Endodermal cell (in vitro differentiated cells): ENCODE measurements at regions not wholly inside any gene's neighbourhood (a gene's known extent, or its start where the extent isn't known, plus 50 kb on each side); places are given as distances from the start of the nearest gene placed in this dataset.

Experiments
- DNase-seq: peaks from one replicate; pipeline ENCODE4 v3.0.0-alpha.2; 2017
- H3K27ac ChIP-seq: 2 replicates; pipeline ENCODE4 v1.5.1; 2013; ENCODE audit warnings: mild to moderate bottlenecking, low read depth, low read length, moderate library complexity
- H3K27me3 ChIP-seq: 2 replicates; pipeline ENCODE4 v1.6.1; 2013; ENCODE audit warnings: mild to moderate bottlenecking, low read length, moderate library complexity; ENCODE audit not compliant: insufficient read depth, control insufficient read depth, poor library complexity, severe bottlenecking
- H3K36me3 ChIP-seq: 2 replicates; pipeline ENCODE4 v1.7.0; 2013; ENCODE audit warnings: mild to moderate bottlenecking, low read length, moderate library complexity; ENCODE audit not compliant: control insufficient read depth, insufficient read depth
- H3K4me1 ChIP-seq: one replicate; pipeline ENCODE4 v1.7.0; 2013; ENCODE audit warnings: low read length; ENCODE audit not compliant: control insufficient read depth, insufficient read depth
- H3K4me3 ChIP-seq: 2 replicates; pipeline ENCODE4 v1.5.1; 2013; ENCODE audit warnings: mild to moderate bottlenecking, low read length, moderate library complexity
- H3K9ac ChIP-seq: 2 replicates; pipeline ENCODE4 v1.6.1; 2013; ENCODE audit warnings: mild to moderate bottlenecking, low read length, moderate library complexity; ENCODE audit not compliant: poor library complexity, severe bottlenecking; ENCODE audit errors: extremely low read depth
- H3K9me3 ChIP-seq: 2 replicates; pipeline ENCODE4 v1.6.1; 2013; ENCODE audit warnings: mild to moderate bottlenecking, low read length, moderate library complexity; ENCODE audit not compliant: control insufficient read depth
- H3K27ac Mint-ChIP-seq: 2 replicates; pipeline ENCODE4 v1.8.0; 2020; ENCODE audit warnings: mixed read lengths
- H3K27me3 Mint-ChIP-seq: 2 replicates; pipeline ENCODE4 v1.8.0; 2021; ENCODE audit warnings: mild to moderate bottlenecking, mixed read lengths; ENCODE audit not compliant: insufficient read depth
- H3K36me3 Mint-ChIP-seq: 2 replicates; pipeline ENCODE4 v1.8.0; 2020; ENCODE audit warnings: low read depth, mixed read lengths
- H3K4me1 Mint-ChIP-seq: 2 replicates; pipeline ENCODE4 v1.8.0; 2020; ENCODE audit warnings: mixed read lengths
- H3K4me3 Mint-ChIP-seq: 2 replicates; pipeline ENCODE4 v1.8.0; 2020; ENCODE audit warnings: mild to moderate bottlenecking, moderate library complexity, mixed read lengths
- H3K9me3 Mint-ChIP-seq: 2 replicates; pipeline ENCODE4 v1.8.0; 2020; ENCODE audit warnings: mild to moderate bottlenecking, mixed read lengths
- CTCF ChIP-seq: fragments of 200-600 bp; sonication (generic); conservative IDR thresholded peaks from 2 replicates; pipeline ENCODE4 v1.5.0; 2021; ENCODE audit warnings: antibody characterized with exemption, mild to moderate bottlenecking
- WGBS, 2 experiments: methylation state at CpG; one replicate each; pipeline versions ENCODE4 v1.1.5 to v1.1.7; 2013; ENCODE audit warnings: missing lambda C conversion rate in 2 of 2, mixed read lengths in 1 of 2; ENCODE audit not compliant: insufficient coverage in 1 of 2, insufficient read length in 1 of 2; 5-methylcytosine and 5-hydroxymethylcytosine counted together

- H3K27me3 ChIP-seq, result no peaks in the 10 kb centered on the region
- H3K27ac ChIP-seq, result no peak overlapping the region
- Mint-ChIP-seq H3K27me3 (peaks cover 3% of the 10 kb centered on the region), H3K27ac (no peak overlapping the region), H3K4me1 (peaks cover 16% of the 10 kb centered on the region), H3K9me3 (peaks cover 4% of the 10 kb centered on the region), H3K4me3 (no peak overlapping the region), H3K36me3 (no peaks in the 10 kb centered on the region)
- no peak for TF ChIP-seq CTCF
- no peak for DNase-seq
- H3K4me1 ChIP-seq, result no peaks in the 10 kb centered on the region
- no peak overlapping the region for H3K9ac ChIP-seq
- peaks cover 16% of the 10 kb centered on the region for H3K9me3 ChIP-seq
- H3K36me3 ChIP-seq, result no peaks in the 10 kb centered on the region
- no peak overlapping the region for H3K4me3 ChIP-seq
Measured at GRCh38 chr13:74919914-74920313, 562.1 kb downstream of the TBC1D4 start.

- Mint-ChIP-seq H3K4me1 (peaks cover 13% of the 10 kb centered on the region), H3K36me3 (no peaks in the 10 kb centered on the region), H3K27me3 (peaks cover 30% of the 10 kb centered on the region), H3K27ac (no peak overlapping the region), H3K4me3 (no peak overlapping the region), H3K9me3 (no peaks in the 10 kb centered on the region)
- Histone ChIP-seq H3K9ac (no peak overlapping the region), H3K4me1 (peaks cover 3% of the 10 kb centered on the region), H3K27ac (no peak overlapping the region), H3K9me3 (no peaks in the 10 kb centered on the region), H3K4me3 (no peak overlapping the region), H3K27me3 (peaks cover 9% of the 10 kb centered on the region), H3K36me3 (no peaks in the 10 kb centered on the region)
- no peak for DNase-seq
- TF ChIP-seq CTCF, result no peak
- 96 to 100% methylated on average over 1 to 2 of the region's 2 CpGs for WGBS, 2 experiments
Measured at GRCh38 chr13:74912898-74913297, 569.1 kb downstream of the TBC1D4 start.

GRCh38 chr13:74910415-74910814, 571.6 kb downstream of the TBC1D4 start:
- WGBS, 2 experiments, result 94 to 100% methylated on average over 3 to 5 of the region's 5 CpGs
- H3K36me3 Mint-ChIP-seq, result no peaks in the 10 kb centered on the region
- no peak overlapping the region for H3K4me3 ChIP-seq
- peaks cover 9% of the 10 kb centered on the region for H3K27me3 ChIP-seq
- no peak overlapping the region for H3K27ac Mint-ChIP-seq
- no peak overlapping the region for H3K4me3 Mint-ChIP-seq
- H3K4me1 ChIP-seq, result peaks cover 3% of the 10 kb centered on the region
- no peaks in the 10 kb centered on the region for H3K9me3 Mint-ChIP-seq
- no peak for DNase-seq
- no peaks in the 10 kb centered on the region for H3K36me3 ChIP-seq
- H3K9me3 ChIP-seq, result no peaks in the 10 kb centered on the region
- no peak for TF ChIP-seq CTCF
- H3K4me1 Mint-ChIP-seq, result peaks cover 13% of the 10 kb centered on the region
- no peak overlapping the region for H3K27ac ChIP-seq
- H3K9ac ChIP-seq, result no peak overlapping the region
- H3K27me3 Mint-ChIP-seq, result peaks cover 42% of the 10 kb centered on the region
